ENCODE measurements at regions not wholly inside any gene's neighbourhood (a gene's known extent, or its start where the extent isn't known, plus 50 kb on each side); places are given as distances from the start of the nearest gene placed in this dataset.

DNA sequence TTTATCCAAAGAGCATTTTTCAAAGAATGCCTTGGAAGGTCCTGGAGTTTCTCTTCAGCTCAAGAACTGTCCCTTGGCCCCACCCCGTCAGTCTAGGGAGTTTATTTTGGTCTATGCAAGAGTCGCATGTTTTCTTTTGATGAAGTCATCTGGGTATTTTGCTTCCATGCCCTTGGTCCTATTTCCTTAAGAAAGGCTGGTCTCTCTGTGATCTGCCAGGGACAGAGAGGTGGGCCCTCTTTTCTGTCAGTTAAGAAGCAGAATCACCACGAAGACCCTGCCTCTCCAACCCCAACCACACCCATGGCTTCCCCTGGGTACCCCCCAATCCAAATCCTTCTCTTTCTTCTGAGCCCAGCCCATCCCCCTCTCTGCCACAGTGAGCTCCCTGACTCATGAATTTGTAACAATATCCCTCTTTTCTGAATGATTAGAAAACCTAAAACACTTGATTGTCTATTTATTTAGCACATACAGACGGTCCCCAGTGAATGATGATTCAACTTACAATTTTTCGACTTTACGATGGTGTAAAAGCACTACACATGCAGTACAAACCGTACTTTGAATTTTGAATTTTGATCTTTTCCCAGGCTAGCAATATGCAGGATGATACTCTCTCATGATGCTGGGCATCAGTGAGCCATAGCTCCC, 163.5 kb upstream of the ADRA1B start:
- no peaks in the 10 kb centered on the region; the same call in 2 of the 3 replicates for H3K9me3 ChIP-seq (replicated peaks; ENCODE audit: control insufficient read depth, insufficient read depth, low read length)
- no peaks in the 10 kb centered on the region for H3K27me3 ChIP-seq (replicated peaks in 1 of 2; ENCODE audit: control insufficient read depth in 2 of 2, insufficient read depth in 2 of 2, low read length in 1 of 2)
- SMC1A ChIA-PET (ENCODE audit: uncharacterized antibody, unreplicated experiment): interaction anchor here (1.5 kb wide), 1 partner anchor 17 kb away, joined by 4 read pairs; no protein-coding TSS in a partner anchor
- H3K27ac ChIP-seq (ENCODE audit: control insufficient read depth, insufficient read depth): no peak overlapping the region
- no peaks in the 10 kb centered on the region for H3K79me2 ChIP-seq (ENCODE audit: control insufficient read depth, insufficient read depth, low read length)
- no peak for TF ChIP-seq CHD1 (IDR thresholded peaks at IDR 0.05; ENCODE audit: low read depth, low read length)
- TF ChIP-seq ZZZ3 (IDR thresholded peaks at IDR 0.05; ENCODE audit: control insufficient read depth, insufficient read length, low read depth): no peak
- ATAC-seq (no peak), DNase-seq (ENCODE audit: low read depth, low spot score) (no peak), FAIRE-seq (no peak)
- intact Hi-C loops (cut with micrococcal nuclease; ENCODE audit: unreplicated experiment): no loop called here
- 40% methylated on average over 7 of the region's 7 CpGs for WGBS (ENCODE audit: insufficient coverage, insufficient replicate concordance, low lambda C conversion rate, missing lambda C conversion rate)
- no TSS peak for BruUV-seq (replicated peaks)
- POLR2A ChIA-PET: no interaction called here
- H4K20me1 ChIP-seq (ENCODE audit: control insufficient read depth, insufficient read depth): no peaks in the 10 kb centered on the region
- H3K36me3 ChIP-seq (ENCODE audit: control insufficient read depth in 2 of 2, insufficient read depth in 2 of 2, low read length in 1 of 2): no peaks in the 10 kb centered on the region
- CTCF ChIA-PET: no interaction called here
- in situ Hi-C loops (cut with MboI): no loop called here
- H3K4me3 ChIP-seq: no peak overlapping the region
- RAD21 ChIA-PET (ENCODE audit: unreplicated experiment): no interaction called here
- no peak overlapping the region for H3K9ac ChIP-seq (ENCODE audit: control insufficient read depth, insufficient read depth, low read length)
- no peak overlapping the region for H2AFZ ChIP-seq (ENCODE audit: control insufficient read depth, low read depth, low read length)
- H3K4me1 ChIP-seq (ENCODE audit: control insufficient read depth, insufficient read depth, low read length): no peaks in the 10 kb centered on the region
- H3K4me2 ChIP-seq (ENCODE audit: control insufficient read depth, insufficient read depth): no peak overlapping the region

GRCh38 chr5:159758189-159758588, 158.1 kb upstream of the ADRA1B start:
- Histone ChIP-seq H3K9me3 (replicated peaks; ENCODE audit: control insufficient read depth, insufficient read depth, low read length) (no peaks in the 10 kb centered on the region), H4K20me1 (ENCODE audit: control insufficient read depth, insufficient read depth) (no peaks in the 10 kb centered on the region), H3K79me2 (ENCODE audit: control insufficient read depth, insufficient read depth, low read length) (no peaks in the 10 kb centered on the region), H3K4me2 (ENCODE audit: control insufficient read depth, insufficient read depth) (no peak overlapping the region), H3K27ac (ENCODE audit: control insufficient read depth, insufficient read depth) (no peak overlapping the region), H3K27me3 (replicated peaks in 1 of 2; ENCODE audit: control insufficient read depth in 2 of 2, insufficient read depth in 2 of 2, low read length in 1 of 2) (no peaks in the 10 kb centered on the region), H3K9ac (ENCODE audit: control insufficient read depth, insufficient read depth, low read length) (no peak overlapping the region), H2AFZ (ENCODE audit: control insufficient read depth, low read depth, low read length) (no peak overlapping the region), H3K4me3 (no peak overlapping the region), H3K4me1 (ENCODE audit: control insufficient read depth, insufficient read depth, low read length) (no peaks in the 10 kb centered on the region), H3K36me3 (ENCODE audit: control insufficient read depth in 2 of 2, insufficient read depth in 2 of 2, low read length in 1 of 2) (no peaks in the 10 kb centered on the region)
- ChIA-PET POLR2A (no interaction called here), SMC1A (ENCODE audit: uncharacterized antibody, unreplicated experiment) (no interaction called here), CTCF (no interaction called here), RAD21 (ENCODE audit: unreplicated experiment) (no interaction called here)
- WGBS (ENCODE audit: insufficient coverage, insufficient replicate concordance, low lambda C conversion rate, missing lambda C conversion rate): 43% methylated on average over 4 of the region's 4 CpGs
- FAIRE-seq (peak; percentile 66), ATAC-seq (no peak), DNase-seq (ENCODE audit: low read depth, low spot score) (no peak)
- no peak for TF ChIP-seq TBL1XR1 (IDR thresholded peaks at IDR 0.05; ENCODE audit: low read depth, low read length)
- TF ChIP-seq RAD21 (IDR thresholded peaks at IDR 0.05; ENCODE audit: insufficient read depth, low read depth, low read length): no peak
- no TSS peak for BruUV-seq (replicated peaks)
- in situ Hi-C loops (cut with MboI): no loop called here
- intact Hi-C loops (cut with micrococcal nuclease; ENCODE audit: unreplicated experiment): no loop called here

Measured in GM12878 (cell line).